WTC11 (cell line): ENCODE measurements at regions not wholly inside any gene's neighbourhood (a gene's known extent, or its start where the extent isn't known, plus 50 kb on each side); places are given as distances from the start of the nearest gene placed in this dataset.

Experiments
- JUN ChIP-seq: sonication (generic); formaldehyde crosslinking; IDR thresholded peaks from 2 replicates; pipeline ENCODE4 v1.8.0; 2023; ENCODE audit warnings: mild to moderate bottlenecking, missing genetic modification reagents
- NR3C1 ChIP-seq: sonication (generic); formaldehyde crosslinking; conservative IDR thresholded peaks from 2 replicates; pipeline ENCODE4 v1.8.1; 2023; ENCODE audit warnings: low read depth, mild to moderate bottlenecking, missing genetic modification reagents
- ZNF425 ChIP-seq: fragments of 250-450 bp; sonication (Bioruptor Pico); conservative IDR thresholded peaks from 2 replicates; pipeline ENCODE4 v1.9.0; 2021; ENCODE audit warnings: mild to moderate bottlenecking
- ZNF512 ChIP-seq: sonication (generic); formaldehyde crosslinking; IDR thresholded peaks from 2 replicates; pipeline ENCODE4 v1.8.1; 2022; ENCODE audit warnings: missing genetic modification reagents, borderline replicate concordance
- TF ChIP-seq, protein P1 (sequence below): fragments of 200-600 bp; IDR thresholded peaks from 2 replicates; pipeline ENCODE4 v1.8.0; 2022; ENCODE audit warnings: antibody characterized with exemption
- TF ChIP-seq, protein P2 (sequence below): sonication (generic); formaldehyde crosslinking; IDR thresholded peaks from 2 replicates; pipeline ENCODE4 v1.8.1; 2023; ENCODE audit warnings: mild to moderate bottlenecking, moderate library complexity, missing genetic modification reagents

- TF ChIP-seq ZNF425 (CRISPR knock-in tag) (no peak), JUN (no peak), NR3C1 (CRISPR knock-in tag) (no peak), ZNF512 (no peak)
- TF ChIP-seq, protein P1, sequence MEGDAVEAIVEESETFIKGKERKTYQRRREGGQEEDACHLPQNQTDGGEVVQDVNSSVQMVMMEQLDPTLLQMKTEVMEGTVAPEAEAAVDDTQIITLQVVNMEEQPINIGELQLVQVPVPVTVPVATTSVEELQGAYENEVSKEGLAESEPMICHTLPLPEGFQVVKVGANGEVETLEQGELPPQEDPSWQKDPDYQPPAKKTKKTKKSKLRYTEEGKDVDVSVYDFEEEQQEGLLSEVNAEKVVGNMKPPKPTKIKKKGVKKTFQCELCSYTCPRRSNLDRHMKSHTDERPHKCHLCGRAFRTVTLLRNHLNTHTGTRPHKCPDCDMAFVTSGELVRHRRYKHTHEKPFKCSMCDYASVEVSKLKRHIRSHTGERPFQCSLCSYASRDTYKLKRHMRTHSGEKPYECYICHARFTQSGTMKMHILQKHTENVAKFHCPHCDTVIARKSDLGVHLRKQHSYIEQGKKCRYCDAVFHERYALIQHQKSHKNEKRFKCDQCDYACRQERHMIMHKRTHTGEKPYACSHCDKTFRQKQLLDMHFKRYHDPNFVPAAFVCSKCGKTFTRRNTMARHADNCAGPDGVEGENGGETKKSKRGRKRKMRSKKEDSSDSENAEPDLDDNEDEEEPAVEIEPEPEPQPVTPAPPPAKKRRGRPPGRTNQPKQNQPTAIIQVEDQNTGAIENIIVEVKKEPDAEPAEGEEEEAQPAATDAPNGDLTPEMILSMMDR: no peak
- TF ChIP-seq, protein P2, sequence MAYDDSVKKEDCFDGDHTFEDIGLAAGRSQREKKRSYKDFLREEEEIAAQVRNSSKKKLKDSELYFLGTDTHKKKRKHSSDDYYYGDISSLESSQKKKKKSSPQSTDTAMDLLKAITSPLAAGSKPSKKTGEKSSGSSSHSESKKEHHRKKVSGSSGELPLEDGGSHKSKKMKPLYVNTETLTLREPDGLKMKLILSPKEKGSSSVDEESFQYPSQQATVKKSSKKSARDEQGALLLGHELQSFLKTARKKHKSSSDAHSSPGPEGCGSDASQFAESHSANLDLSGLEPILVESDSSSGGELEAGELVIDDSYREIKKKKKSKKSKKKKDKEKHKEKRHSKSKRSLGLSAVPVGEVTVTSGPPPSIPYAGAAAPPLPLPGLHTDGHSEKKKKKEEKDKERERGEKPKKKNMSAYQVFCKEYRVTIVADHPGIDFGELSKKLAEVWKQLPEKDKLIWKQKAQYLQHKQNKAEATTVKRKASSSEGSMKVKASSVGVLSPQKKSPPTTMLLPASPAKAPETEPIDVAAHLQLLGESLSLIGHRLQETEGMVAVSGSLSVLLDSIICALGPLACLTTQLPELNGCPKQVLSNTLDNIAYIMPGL: no peak
Observed at GRCh38 chr6:106772270-106773142, 143.1 kb downstream of the QRSL1 start.
